HAP-1 (cell line): ENCODE measurements at regions not wholly inside any gene's neighbourhood (a gene's known extent, or its start where the extent isn't known, plus 50 kb on each side); places are given as distances from the start of the nearest gene placed in this dataset.

Experiments used
- DNase-seq, 2 experiments: peaks; one replicate each; pipeline ENCODE4 v3.0.0-alpha.2; 2016 to 2020; ENCODE audit warnings: low spot score in 2 of 2
- H3K27me3 ChIP-seq: fragments of 250-450 bp; sonication (Bioruptor Pico); 2 replicates; pipeline ENCODE4 v1.5.1; 2020; ENCODE audit warnings: low read depth, mild to moderate bottlenecking, moderate library complexity
- H3K36me3 ChIP-seq: fragments of 250-450 bp; sonication (Bioruptor Pico); replicated peaks from 2 replicates; pipeline ENCODE4 v1.5.1; 2020; ENCODE audit warnings: mild to moderate bottlenecking
- H3K4me1 ChIP-seq: fragments of 250-450 bp; sonication (Bioruptor Pico); 2 replicates; pipeline ENCODE4 v1.5.1; 2020; ENCODE audit warnings: mild to moderate bottlenecking
- H3K4me3 ChIP-seq: fragments of 250-450 bp; sonication (Bioruptor Pico); 2 replicates; pipeline ENCODE4 v1.5.1; 2020; ENCODE audit warnings: mild to moderate bottlenecking, moderate library complexity
- H3K9me3 ChIP-seq: fragments of 250-450 bp; sonication (Bioruptor Pico); 2 replicates; pipeline ENCODE4 v1.5.1; 2020; ENCODE audit warnings: mild to moderate bottlenecking, moderate library complexity
- in situ Hi-C: fragments of 300-500 bp; cut with MboI; formaldehyde crosslinking; loops from 3 replicates; pipeline ENCODE4 v1.14.3; 2020; ENCODE audit warnings: low sequenced_read_pairs, inconsistent platforms, mixed read lengths

GRCh38 chr7:33691180-33691579, 214.2 kb upstream of the BMPER start:
- no peak for DNase-seq
- Histone ChIP-seq H3K4me1 (no peaks in the 10 kb centered on the region), H3K9me3 (no peaks in the 10 kb centered on the region), H3K27me3 (no peaks in the 10 kb centered on the region), H3K4me3 (no peak overlapping the region), H3K36me3 (no peaks in the 10 kb centered on the region)
- in situ Hi-C loops = no loop called here

DNA sequence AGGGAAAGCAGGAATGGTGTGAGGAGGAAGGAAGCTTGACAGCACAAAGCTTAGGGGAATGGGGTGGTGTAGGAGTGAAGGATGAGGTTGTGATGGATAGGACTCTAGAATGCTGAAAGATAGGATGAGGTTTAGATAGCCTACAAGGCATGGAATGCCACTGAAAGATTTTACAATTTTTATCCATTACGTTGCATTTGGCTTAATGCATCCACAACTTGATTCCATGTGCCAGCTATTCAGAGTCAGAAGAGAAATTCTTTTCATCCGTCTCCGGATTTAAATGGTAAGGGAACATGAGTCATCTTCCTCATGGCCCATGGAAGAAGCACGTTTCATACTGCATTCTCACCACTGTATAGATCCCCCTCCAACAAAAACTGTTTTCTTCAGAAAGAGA, 212.4 kb upstream of the BMPER start:
- H3K4me3 ChIP-seq = no peak overlapping the region
- in situ Hi-C loops = no loop called here
- DNase-seq = no peak

GRCh38 chr7:33694006-33694405, 211.3 kb upstream of the BMPER start:
- Histone ChIP-seq H3K9me3 (no peaks in the 10 kb centered on the region), H3K27me3 (no peaks in the 10 kb centered on the region), H3K4me3 (no peak overlapping the region), H3K36me3 (no peaks in the 10 kb centered on the region), H3K4me1 (no peaks in the 10 kb centered on the region)
- no peak for DNase-seq
- in situ Hi-C loops = no loop called here

More for the DNA sequence above, 212.4 kb upstream of the BMPER start:
- H3K9me3 ChIP-seq = no peaks in the 10 kb centered on the region
- no peaks in the 10 kb centered on the region for H3K27me3 ChIP-seq
- no peaks in the 10 kb centered on the region for H3K4me1 ChIP-seq
- no peaks in the 10 kb centered on the region for H3K36me3 ChIP-seq

DNA sequence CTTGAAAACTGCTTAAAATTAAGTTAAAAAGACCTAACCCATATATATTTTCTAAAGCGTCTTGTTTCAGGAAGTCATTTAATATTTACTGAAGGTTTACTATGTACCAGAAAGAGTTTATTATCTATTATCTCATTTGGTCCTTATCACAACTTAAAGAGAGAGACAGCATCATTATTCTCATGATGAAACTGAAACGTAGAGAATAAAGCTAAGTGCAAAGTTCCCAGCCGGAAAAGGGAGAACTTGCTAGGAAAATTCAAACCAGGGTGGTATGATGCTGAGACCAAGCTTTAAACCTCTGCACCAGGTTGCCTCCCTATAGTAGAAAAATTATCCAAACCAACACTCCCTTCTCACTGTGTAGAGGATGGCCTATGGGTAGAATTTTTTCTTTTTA, 207.7 kb upstream of the BMPER start:
- Histone ChIP-seq H3K27me3 (no peaks in the 10 kb centered on the region), H3K36me3 (no peaks in the 10 kb centered on the region), H3K4me1 (no peaks in the 10 kb centered on the region), H3K4me3 (no peak overlapping the region), H3K9me3 (no peaks in the 10 kb centered on the region)
- DNase-seq = no peak
- in situ Hi-C loops = no loop called here

DNA sequence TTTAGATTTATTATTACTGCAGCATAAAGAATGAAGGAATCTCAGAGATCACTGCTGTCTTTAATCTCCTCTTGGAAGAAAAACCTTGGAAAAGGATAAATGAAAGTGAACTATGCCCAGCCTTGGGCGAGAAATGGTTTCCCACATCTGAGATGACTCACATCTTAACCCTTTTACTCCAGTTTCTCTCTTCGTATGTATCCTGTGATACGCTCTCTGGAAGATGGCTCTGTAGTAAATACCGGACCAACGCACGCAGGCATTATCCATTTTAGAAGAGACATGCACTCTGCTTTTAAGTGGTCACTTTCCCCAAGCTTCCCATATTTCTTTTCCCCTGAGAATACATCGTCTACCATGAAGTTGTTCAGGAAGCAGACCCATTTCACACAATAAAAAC, 207.3 kb upstream of the BMPER start:
- in situ Hi-C loops = no loop called here

DNA sequence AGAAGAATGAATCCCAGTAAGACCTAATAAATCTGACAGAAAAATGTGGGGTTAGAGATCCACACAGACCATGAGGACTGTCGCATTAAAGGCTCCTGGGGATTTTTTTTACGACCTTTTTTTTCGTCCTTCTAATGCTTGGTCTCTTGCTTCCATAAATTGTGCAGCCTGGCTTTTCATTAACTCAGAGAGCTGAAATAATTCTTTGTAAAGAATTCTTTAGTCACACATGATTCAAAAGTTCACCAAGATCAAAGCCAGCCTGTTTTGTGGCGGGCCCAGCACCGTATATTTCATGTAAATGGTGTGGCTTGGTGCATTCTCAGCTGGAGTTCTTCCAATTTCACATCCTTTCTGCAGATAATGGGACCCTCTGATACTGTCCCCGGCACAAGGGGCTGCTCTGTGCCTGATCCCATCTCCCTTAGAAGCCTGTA, 206.6 kb upstream of the BMPER start:
- Histone ChIP-seq H3K9me3 (no peaks in the 10 kb centered on the region), H3K4me1 (no peaks in the 10 kb centered on the region), H3K4me3 (no peak overlapping the region), H3K27me3 (no peaks in the 10 kb centered on the region), H3K36me3 (no peaks in the 10 kb centered on the region)
- in situ Hi-C loops = no loop called here
- no peak for DNase-seq

More for the DNA sequence above, 207.3 kb upstream of the BMPER start:
- Histone ChIP-seq H3K4me3 (no peak overlapping the region), H3K36me3 (no peaks in the 10 kb centered on the region), H3K9me3 (no peaks in the 10 kb centered on the region), H3K27me3 (no peaks in the 10 kb centered on the region), H3K4me1 (no peaks in the 10 kb centered on the region)
- DNase-seq = no peak

GRCh38 chr7:33700001-33700899, 205.1 kb upstream of the BMPER start:
- Histone ChIP-seq H3K4me3 (no peak overlapping the region), H3K4me1 (no peaks in the 10 kb centered on the region), H3K36me3 (no peaks in the 10 kb centered on the region), H3K9me3 (no peaks in the 10 kb centered on the region), H3K27me3 (no peaks in the 10 kb centered on the region)
- in situ Hi-C loops = no loop called here
- DNase-seq = no peak

DNA sequence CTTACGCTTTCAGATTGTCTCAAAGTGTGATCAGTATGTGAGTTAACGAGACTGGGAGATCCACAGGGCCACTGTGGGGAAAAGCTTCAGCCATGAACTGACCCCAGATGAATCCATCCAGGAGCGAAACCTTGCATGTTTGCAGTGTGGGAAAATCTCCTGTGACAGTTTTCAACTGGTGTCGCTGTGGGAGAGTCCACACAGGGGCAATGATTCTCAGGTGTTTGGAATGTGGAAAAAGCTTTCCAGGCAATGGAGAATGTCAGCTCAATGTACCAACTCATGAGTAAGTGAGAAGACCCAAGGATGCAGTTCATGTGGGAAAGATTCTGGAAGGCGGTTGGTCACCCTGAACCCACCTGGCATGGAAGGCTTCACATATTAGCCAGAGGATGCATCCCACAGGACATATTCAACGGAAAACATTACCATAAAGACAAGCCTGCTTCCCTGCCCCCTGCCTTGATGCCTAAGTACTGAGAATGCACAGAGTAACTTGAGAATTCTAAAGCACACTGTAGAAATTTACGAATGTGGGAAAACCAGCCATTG, 204.1 kb upstream of the BMPER start:
- H3K9me3 ChIP-seq = no peaks in the 10 kb centered on the region
- H3K27me3 ChIP-seq = no peaks in the 10 kb centered on the region
- in situ Hi-C loops = no loop called here
- no peaks in the 10 kb centered on the region for H3K36me3 ChIP-seq
- H3K4me1 ChIP-seq = no peaks in the 10 kb centered on the region
- no peak for DNase-seq
- no peak overlapping the region for H3K4me3 ChIP-seq

DNA sequence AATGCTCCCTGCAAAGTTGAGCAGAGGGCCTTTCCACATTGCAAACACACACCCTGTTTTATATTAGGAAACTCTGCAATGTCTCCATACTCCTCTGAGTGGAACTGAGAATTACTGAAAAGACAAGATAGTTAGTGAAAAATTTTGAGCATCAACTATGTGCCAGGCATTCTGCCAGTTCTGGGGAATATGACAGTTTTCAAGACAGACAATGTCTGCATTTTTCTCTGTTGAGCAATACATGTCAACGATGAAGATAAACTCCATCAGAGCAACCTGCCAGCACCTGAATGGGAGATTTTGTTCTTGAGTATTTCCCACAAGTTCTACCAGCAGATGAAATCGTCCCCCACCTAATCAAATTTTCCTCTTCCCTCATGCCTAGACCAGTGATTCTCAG, 203.4 kb upstream of the BMPER start:
- H3K9me3 ChIP-seq = no peaks in the 10 kb centered on the region

GRCh38 chr7:33702514-33703054, 202.8 kb upstream of the BMPER start:
- Histone ChIP-seq H3K27me3 (no peaks in the 10 kb centered on the region), H3K4me1 (no peaks in the 10 kb centered on the region), H3K4me3 (no peak overlapping the region), H3K36me3 (no peaks in the 10 kb centered on the region), H3K9me3 (no peaks in the 10 kb centered on the region)
- no peak for DNase-seq
- in situ Hi-C loops = no loop called here

More for the DNA sequence above, 203.4 kb upstream of the BMPER start:
- H3K4me3 ChIP-seq = no peak overlapping the region
- H3K36me3 ChIP-seq = no peaks in the 10 kb centered on the region
- DNase-seq = no peak
- no peaks in the 10 kb centered on the region for H3K4me1 ChIP-seq
- in situ Hi-C loops = no loop called here
- no peaks in the 10 kb centered on the region for H3K27me3 ChIP-seq

- Histone ChIP-seq H3K4me1 (no peaks in the 10 kb centered on the region), H3K9me3 (no peaks in the 10 kb centered on the region), H3K36me3 (no peaks in the 10 kb centered on the region), H3K4me3 (no peak overlapping the region), H3K27me3 (no peaks in the 10 kb centered on the region)
- in situ Hi-C loops = no loop called here
- no peak for DNase-seq
These were observed 200.0 kb upstream of the BMPER start for GRCh38 chr7:33705333-33705833.

GRCh38 chr7:33706186-33706585, 199.2 kb upstream of the BMPER start:
- H3K36me3 ChIP-seq = no peaks in the 10 kb centered on the region
- in situ Hi-C loops = no loop called here
- H3K9me3 ChIP-seq = no peaks in the 10 kb centered on the region
- DNase-seq = no peak
- H3K27me3 ChIP-seq = no peaks in the 10 kb centered on the region
- no peaks in the 10 kb centered on the region for H3K4me1 ChIP-seq
- H3K4me3 ChIP-seq = no peak overlapping the region

DNA sequence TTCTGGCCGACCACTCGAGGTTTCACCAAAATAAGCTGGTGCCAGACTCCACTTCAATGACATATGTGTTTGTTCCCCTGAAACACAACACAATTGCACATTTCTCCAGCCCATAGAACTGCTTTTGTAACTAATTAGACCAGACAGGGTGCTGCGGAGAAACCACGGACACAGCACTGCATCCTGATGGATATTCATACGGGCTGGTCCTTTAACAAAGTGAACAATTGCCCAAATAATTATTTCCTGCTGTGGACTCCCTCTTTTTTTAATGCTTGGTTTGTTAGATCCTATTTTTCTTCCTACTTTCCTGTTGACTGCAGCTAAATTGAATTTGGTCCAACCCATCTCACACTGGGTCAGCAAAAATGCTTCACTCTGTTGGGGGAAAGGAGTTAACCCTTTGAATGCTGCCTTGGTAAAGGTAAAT, 198.6 kb upstream of the BMPER start:
- DNase-seq = no peak
- Histone ChIP-seq H3K4me1 (no peaks in the 10 kb centered on the region), H3K27me3 (no peaks in the 10 kb centered on the region), H3K4me3 (no peak overlapping the region), H3K36me3 (no peaks in the 10 kb centered on the region), H3K9me3 (no peaks in the 10 kb centered on the region)
- in situ Hi-C loops = no loop called here

- no peaks in the 10 kb centered on the region for H3K4me1 ChIP-seq
- no peaks in the 10 kb centered on the region for H3K36me3 ChIP-seq
- no peaks in the 10 kb centered on the region for H3K9me3 ChIP-seq
- DNase-seq = no peak
- H3K4me3 ChIP-seq = no peak overlapping the region
- H3K27me3 ChIP-seq = no peaks in the 10 kb centered on the region
- in situ Hi-C loops = no loop called here
These were observed 197.9 kb upstream of the BMPER start for GRCh38 chr7:33707427-33707826.
